K562 (cell line): ENCODE measurements at regions not wholly inside any gene's neighbourhood (a gene's known extent, or its start where the extent isn't known, plus 50 kb on each side); places are given as distances from the start of the nearest gene placed in this dataset.

Experiments
- ATAC-seq: fragments of 200-7000 bp; cut with Tn5 transposase; 3 replicates; pipeline ENCODE4 v1.9.1; 2020; ENCODE audit warnings: moderate library complexity
- BruUV-seq: library from RNA; stranded (reverse); fragments of 400-500 nt; replicated peaks from 2 replicates; lab custom pipeline; 2021; lab: Mats Ljungman, UMichigan
- CTCF ChIA-PET: fragments of 300-600 bp; formaldehyde crosslinking; extraction: SDS; loops from one replicate; lab custom pipeline; 2021; ENCODE audit warnings: low intra/inter-chr PET ratio; lab: Yijun Ruan, JAX
- POLR2A ChIA-PET: fragments of 300-600, 350-650 bp; sonication (Branson Sonifier 250); formaldehyde crosslinking; extraction: SDS; loops from one replicate; lab custom pipeline; 2021; ENCODE audit warnings: antibody characterized with exemption, inconsistent platforms; lab: Yijun Ruan, JAX
- DNase-seq, 4 experiments: peaks; one replicate each; pipeline versions ENCODE4 v3.0.0 to v3.0.0-alpha.2; 2011 to 2018; ENCODE audit warnings: low spot score in 3 of 4, mixed read lengths in 3 of 4; ENCODE audit errors: extremely low read depth in 1 of 4
- FAIRE-seq: peaks from 2 replicates; lab custom pipeline; 2011; peaks lifted over from hg19 to GRCh38; lab: Jason Lieb, UNC
- H2AFZ ChIP-seq: 2 replicates; pipeline ENCODE4 v1.6.0; 2011; ENCODE audit warnings: low read depth, low read length, control low read depth, inconsistent platforms
- H3K27ac ChIP-seq: fragments of 200-600 bp; 3 replicates; pipeline ENCODE4 v1.8.0; 2011; ENCODE audit warnings: low read depth, mild to moderate bottlenecking, control low read depth, inconsistent platforms, low read length, moderate library complexity, mixed read lengths; ENCODE audit errors: extremely low read depth
- H3K27me3 ChIP-seq, 2 experiments: fragments of 300-600 bp in 1 of 2; 2 replicates in 1 of 2; 3 replicates in 1 of 2; pipeline versions ENCODE4 v1.6.0 to v1.8.0; 2011; ENCODE audit warnings: inconsistent platforms in 2 of 2, low read length in 2 of 2, mild to moderate bottlenecking in 1 of 2, mixed read lengths in 1 of 2, moderate library complexity in 1 of 2; ENCODE audit not compliant: control insufficient read depth in 2 of 2, insufficient read depth in 2 of 2
- H3K36me3 ChIP-seq: fragments of 300-600 bp; 3 replicates; pipeline ENCODE4 v1.8.0; 2011; ENCODE audit warnings: mild to moderate bottlenecking, low read length, inconsistent platforms; ENCODE audit not compliant: control insufficient read depth, insufficient read depth
- H3K4me1 ChIP-seq, 2 experiments: fragments of 200-600 bp in 1 of 2; replicated peaks in 1 of 2; 2 replicates in 1 of 2; 3 replicates in 1 of 2; pipeline versions ENCODE4 v1.5.1 to v1.8.0; 2011; ENCODE audit warnings: inconsistent platforms in 2 of 2, low read length in 2 of 2, mild to moderate bottlenecking in 1 of 2, mixed read lengths in 1 of 2, moderate library complexity in 1 of 2; ENCODE audit not compliant: control insufficient read depth in 2 of 2, insufficient read depth in 2 of 2
- H3K4me2 ChIP-seq: 2 replicates; pipeline ENCODE4 v1.6.1; 2011; ENCODE audit warnings: low read length, control low read depth, inconsistent platforms, mixed read lengths; ENCODE audit not compliant: insufficient read depth
- H3K4me3 ChIP-seq: fragments of 200-600 bp; sonication (generic), shearing (Covaris generic); 2 replicates; pipeline ENCODE4 v1.5.1; 2016; ENCODE audit warnings: control low read depth, inconsistent platforms
- H3K79me2 ChIP-seq: fragments of 200-600 bp; 3 replicates; pipeline ENCODE4 v1.8.0; 2011; ENCODE audit warnings: low read length, inconsistent platforms; ENCODE audit not compliant: control insufficient read depth, insufficient read depth
- H3K9ac ChIP-seq, 2 experiments: 2 replicates each; pipeline versions ENCODE4 v1.6.0 to v1.6.1; 2011; ENCODE audit warnings: low read depth in 2 of 2, low read length in 2 of 2, control low read depth in 1 of 2, inconsistent platforms in 1 of 2, mild to moderate bottlenecking in 1 of 2, mixed read lengths in 1 of 2; ENCODE audit not compliant: insufficient read depth in 1 of 2
- H3K9me1 ChIP-seq: one replicate; pipeline ENCODE4 v1.6.0; 2011; ENCODE audit warnings: inconsistent platforms, mild to moderate bottlenecking, low read length, moderate library complexity; ENCODE audit not compliant: control insufficient read depth, insufficient read depth
- H3K9me3 ChIP-seq: replicated peaks from 2 replicates; pipeline ENCODE4 v1.5.1; 2011; ENCODE audit warnings: low read depth, low read length, inconsistent platforms; ENCODE audit not compliant: control insufficient read depth, insufficient read depth
- H4K20me1 ChIP-seq: replicated peaks from 2 replicates; pipeline ENCODE4 v1.6.1; 2011; ENCODE audit warnings: low read length, inconsistent platforms, mixed read lengths; ENCODE audit not compliant: control insufficient read depth, insufficient read depth
- ATF1 ChIP-seq, 2 experiments: fragments of 450-650 bp in 1 of 2; IDR thresholded peaks; 2 replicates each; pipeline ENCODE4 v1.6.1; 2016; ENCODE audit warnings: missing compliant biosample characterization in 1 of 2, missing genetic modification characterization in 1 of 2
- GABPB2 ChIP-seq: fragments of 250-450 bp; sonication (Bioruptor Pico); conservative IDR thresholded peaks from 2 replicates; pipeline ENCODE4 v1.5.1; 2021; ENCODE audit warnings: mild to moderate bottlenecking
- GMEB1 ChIP-seq: fragments of 250-450 bp; sonication (Bioruptor Pico); IDR thresholded peaks from 2 replicates; pipeline ENCODE4 v1.4.0; 2020; ENCODE audit warnings: mild to moderate bottlenecking
- IRF2 ChIP-seq: sonication (generic); formaldehyde crosslinking; IDR thresholded peaks from 2 replicates; pipeline ENCODE4 v1.8.1; 2022; ENCODE audit warnings: mild to moderate bottlenecking, missing genetic modification reagents
- TFE3 ChIP-seq: fragments of 450-650 bp; formaldehyde crosslinking; IDR thresholded peaks from 2 replicates; pipeline ENCODE4 v1.4.0; 2020; ENCODE audit warnings: mild to moderate bottlenecking, mixed read lengths
- WGBS: fragments of 100-300 bp; shearing (Covaris generic); methylation state at CpG from one replicate; pipeline ENCODE4 v1.1.6; 2016; ENCODE audit warnings: low coverage, mixed read lengths; ENCODE audit not compliant: insufficient coverage; ENCODE audit errors: missing lambda C conversion rate; 5-methylcytosine and 5-hydroxymethylcytosine counted together
- in situ Hi-C: fragments of 300-500 bp; cut with MboI; formaldehyde crosslinking; loops from 4 replicates; pipeline ENCODE4 v1.15.0; 2018; ENCODE audit warnings: inconsistent platforms, mixed read lengths
- intact Hi-C: fragments of 100-400 bp; cut with micrococcal nuclease; formaldehyde crosslinking; loops from 2 replicates; pipeline ENCODE4 v1.14.2; 2022

- in situ Hi-C loops, result no loop called here
- Histone ChIP-seq H2AFZ (no peak overlapping the region), H3K79me2 (no peaks in the 10 kb centered on the region), H3K9me1 (no peaks in the 10 kb centered on the region), H3K27me3 (peaks cover 7 to 23% of the 10 kb centered on the region in 2 experiments; a peak in 4 of 5 replicates), H3K27ac (no peak overlapping the region), H3K4me1 (no peaks in the 10 kb centered on the region), H3K4me2 (no peak overlapping the region), H3K9ac (no peak overlapping the region), H4K20me1 (0 out of 2 replicates have a peak, but pooled peaks cover 3% of the 10 kb centered on the region), H3K36me3 (no peaks in the 10 kb centered on the region), H3K4me3 (no peak overlapping the region), H3K9me3 (no peaks in the 10 kb centered on the region)
- no peak for FAIRE-seq
- 1% methylated on average over 5 of the region's 5 CpGs for WGBS
- POLR2A ChIA-PET, result interaction anchor here (2.0 kb wide), 1 partner anchor 12 kb away, joined by 4 read pairs; no protein-coding TSS in a partner anchor
- TF ChIP-seq TFE3 (no peak), ATF1 (CRISPR knock-in tag; IDR thresholded peaks at IDR 0.05) (no peak), ATF1 (tag; IDR thresholded peaks at IDR 0.05) (no peak), GMEB1 (no peak), IRF2 (CRISPR knock-in tag) (no peak), GABPB2 (CRISPR knock-in tag) (no peak)
- DNase-seq, result no peak
- no TSS peak for BruUV-seq
- intact Hi-C loops, result no loop called here
- CTCF ChIA-PET, result no interaction called here
- ATAC-seq, result no peak
These were observed 211.1 kb upstream of the RNF32 start for GRCh38 chr7:156429514-156429913.
